ENCODE measurements at regions not wholly inside any gene's neighbourhood (a gene's known extent, or its start where the extent isn't known, plus 50 kb on each side); places are given as distances from the start of the nearest gene placed in this dataset.

DNA sequence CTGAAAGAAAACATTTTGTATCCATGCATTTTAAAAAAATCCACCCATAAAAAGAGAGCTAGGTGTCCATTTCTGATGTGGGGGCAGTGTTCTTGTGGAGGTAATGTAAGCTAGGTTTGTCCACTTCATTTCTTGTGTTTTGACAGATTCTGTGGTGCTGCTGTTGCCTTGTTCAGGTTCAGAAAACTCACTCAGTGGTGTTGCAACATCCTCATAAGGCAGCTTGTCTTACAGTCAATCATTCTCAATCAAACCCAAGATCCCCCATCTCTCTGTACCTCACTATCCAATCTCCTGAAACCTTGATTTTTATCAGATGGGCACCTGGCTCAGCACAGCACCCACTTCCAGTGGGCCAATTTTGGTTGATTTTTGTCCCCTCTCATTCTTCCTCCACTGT, 94.1 kb downstream of the TENT5C start:
- TF ChIP-seq POLR2AphosphoS5 (IDR thresholded peaks at IDR 0.05) (no peak), EP300 (IDR thresholded peaks at IDR 0.05; ENCODE audit: low read depth) (no peak)
- TF ChIP-seq, protein P1, sequence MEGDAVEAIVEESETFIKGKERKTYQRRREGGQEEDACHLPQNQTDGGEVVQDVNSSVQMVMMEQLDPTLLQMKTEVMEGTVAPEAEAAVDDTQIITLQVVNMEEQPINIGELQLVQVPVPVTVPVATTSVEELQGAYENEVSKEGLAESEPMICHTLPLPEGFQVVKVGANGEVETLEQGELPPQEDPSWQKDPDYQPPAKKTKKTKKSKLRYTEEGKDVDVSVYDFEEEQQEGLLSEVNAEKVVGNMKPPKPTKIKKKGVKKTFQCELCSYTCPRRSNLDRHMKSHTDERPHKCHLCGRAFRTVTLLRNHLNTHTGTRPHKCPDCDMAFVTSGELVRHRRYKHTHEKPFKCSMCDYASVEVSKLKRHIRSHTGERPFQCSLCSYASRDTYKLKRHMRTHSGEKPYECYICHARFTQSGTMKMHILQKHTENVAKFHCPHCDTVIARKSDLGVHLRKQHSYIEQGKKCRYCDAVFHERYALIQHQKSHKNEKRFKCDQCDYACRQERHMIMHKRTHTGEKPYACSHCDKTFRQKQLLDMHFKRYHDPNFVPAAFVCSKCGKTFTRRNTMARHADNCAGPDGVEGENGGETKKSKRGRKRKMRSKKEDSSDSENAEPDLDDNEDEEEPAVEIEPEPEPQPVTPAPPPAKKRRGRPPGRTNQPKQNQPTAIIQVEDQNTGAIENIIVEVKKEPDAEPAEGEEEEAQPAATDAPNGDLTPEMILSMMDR (IDR thresholded peaks at IDR 0.05), result no peak

All from transverse colon (tissue), 4 donors.